Mucosa of stomach (tissue), 1 donor: ENCODE measurements at regions not wholly inside any gene's neighbourhood (a gene's known extent, or its start where the extent isn't known, plus 50 kb on each side); places are given as distances from the start of the nearest gene placed in this dataset.
A peak's percentile ranks its signal among the peaks of the same experiment; 100 is the strongest.

Source experiments
- H3K27me3 ChIP-seq: one replicate; pipeline ENCODE4 v1.7.0; 2013; ENCODE audit warnings: mild to moderate bottlenecking, low read length; ENCODE audit not compliant: control insufficient read depth, insufficient read depth
- H3K36me3 ChIP-seq: one replicate; pipeline ENCODE4 v1.7.0; 2013; ENCODE audit warnings: low read length; ENCODE audit not compliant: control insufficient read depth, insufficient read depth
- H3K4me1 ChIP-seq: one replicate; pipeline ENCODE4 v1.7.0; 2013; ENCODE audit warnings: mild to moderate bottlenecking, low read length; ENCODE audit not compliant: control insufficient read depth, insufficient read depth
- H3K4me3 ChIP-seq: one replicate; pipeline ENCODE4 v1.7.0; 2013; ENCODE audit warnings: low read length
- H3K9ac ChIP-seq: one replicate; pipeline ENCODE4 v1.7.0; 2013; ENCODE audit warnings: mild to moderate bottlenecking, low read length, moderate library complexity
- H3K9me3 ChIP-seq: one replicate; pipeline ENCODE4 v1.7.0; 2013; ENCODE audit warnings: mild to moderate bottlenecking, low read length, moderate library complexity; ENCODE audit not compliant: control insufficient read depth
- donor health status: Pancreatic carcinoma.

- Histone ChIP-seq H3K9ac (no peak overlapping the region), H3K4me1 (no peaks in the 10 kb centered on the region), H3K36me3 (no peaks in the 10 kb centered on the region), H3K27me3 (no peaks in the 10 kb centered on the region), H3K4me3 (no peak overlapping the region), H3K9me3 (no peaks in the 10 kb centered on the region)
Observed at GRCh38 chr7:52080493-52080892, 763.9 kb upstream of the COBL start.

- Histone ChIP-seq H3K9me3 (no peaks in the 10 kb centered on the region), H3K27me3 (no peaks in the 10 kb centered on the region), H3K4me1 (no peaks in the 10 kb centered on the region), H3K4me3 (no peak overlapping the region), H3K9ac (no peak overlapping the region), H3K36me3 (no peaks in the 10 kb centered on the region)
Observed at GRCh38 chr7:52079726-52080125, 763.1 kb upstream of the COBL start.

- H3K4me1 ChIP-seq: no peaks in the 10 kb centered on the region
- no peaks in the 10 kb centered on the region for H3K36me3 ChIP-seq
- H3K9ac ChIP-seq: no peak overlapping the region
- H3K9me3 ChIP-seq: no peaks in the 10 kb centered on the region
- H3K4me3 ChIP-seq: no peak overlapping the region
- H3K27me3 ChIP-seq: no peaks in the 10 kb centered on the region
Observed at GRCh38 chr7:52077571-52077970, 761.0 kb upstream of the COBL start.

GRCh38 chr7:52074912-52075311 lies 758.3 kb upstream of the COBL start:
- Histone ChIP-seq H3K27me3 (no peaks in the 10 kb centered on the region), H3K4me3 (no peak overlapping the region), H3K9me3 (no peaks in the 10 kb centered on the region), H3K4me1 (no peaks in the 10 kb centered on the region), H3K9ac (no peak overlapping the region), H3K36me3 (no peaks in the 10 kb centered on the region)

GRCh38 chr7:52074071-52074470 lies 757.5 kb upstream of the COBL start:
- Histone ChIP-seq H3K9ac (no peak overlapping the region), H3K27me3 (no peaks in the 10 kb centered on the region), H3K4me3 (no peak overlapping the region), H3K4me1 (no peaks in the 10 kb centered on the region), H3K36me3 (no peaks in the 10 kb centered on the region), H3K9me3 (no peaks in the 10 kb centered on the region)

GRCh38 chr7:52071744-52072143 lies 755.1 kb upstream of the COBL start:
- Histone ChIP-seq H3K9me3 (no peaks in the 10 kb centered on the region), H3K9ac (no peak overlapping the region), H3K4me1 (no peaks in the 10 kb centered on the region), H3K27me3 (no peaks in the 10 kb centered on the region), H3K36me3 (no peaks in the 10 kb centered on the region), H3K4me3 (no peak overlapping the region)

- no peak overlapping the region for H3K9ac ChIP-seq
- no peak overlapping the region for H3K4me3 ChIP-seq
- no peaks in the 10 kb centered on the region for H3K27me3 ChIP-seq
- H3K9me3 ChIP-seq: no peaks in the 10 kb centered on the region
- H3K4me1 ChIP-seq: no peaks in the 10 kb centered on the region
- no peaks in the 10 kb centered on the region for H3K36me3 ChIP-seq
Observed at GRCh38 chr7:52064493-52064892, 747.9 kb upstream of the COBL start.

GRCh38 chr7:52061666-52062065 lies 745.1 kb upstream of the COBL start:
- Histone ChIP-seq H3K36me3 (no peaks in the 10 kb centered on the region), H3K4me3 (no peak overlapping the region), H3K27me3 (no peaks in the 10 kb centered on the region), H3K4me1 (no peaks in the 10 kb centered on the region), H3K9ac (no peak overlapping the region), H3K9me3 (no peaks in the 10 kb centered on the region)

GRCh38 chr7:52053525-52053924 lies 736.9 kb upstream of the COBL start:
- no peak overlapping the region for H3K4me3 ChIP-seq
- no peaks in the 10 kb centered on the region for H3K27me3 ChIP-seq
- no peaks in the 10 kb centered on the region for H3K36me3 ChIP-seq
- no peak overlapping the region for H3K9ac ChIP-seq
- H3K9me3 ChIP-seq: no peaks in the 10 kb centered on the region
- no peaks in the 10 kb centered on the region for H3K4me1 ChIP-seq

GRCh38 chr7:52030722-52031121 lies 714.1 kb upstream of the COBL start:
- no peaks in the 10 kb centered on the region for H3K9me3 ChIP-seq
- H3K9ac ChIP-seq: no peak overlapping the region
- H3K36me3 ChIP-seq: no peaks in the 10 kb centered on the region
- H3K4me3 ChIP-seq: no peak overlapping the region
- H3K4me1 ChIP-seq: no peaks in the 10 kb centered on the region
- H3K27me3 ChIP-seq: no peaks in the 10 kb centered on the region

GRCh38 chr7:52026140-52026539 lies 709.5 kb upstream of the COBL start:
- no peaks in the 10 kb centered on the region for H3K27me3 ChIP-seq
- no peak overlapping the region for H3K4me3 ChIP-seq
- no peaks in the 10 kb centered on the region for H3K9me3 ChIP-seq
- H3K36me3 ChIP-seq: no peaks in the 10 kb centered on the region
- H3K4me1 ChIP-seq: no peaks in the 10 kb centered on the region
- no peak overlapping the region for H3K9ac ChIP-seq

GRCh38 chr7:52021343-52021742 lies 704.7 kb upstream of the COBL start:
- Histone ChIP-seq H3K4me3 (no peak overlapping the region), H3K9me3 (no peaks in the 10 kb centered on the region)

GRCh38 chr7:52018680-52019054 lies 702.1 kb upstream of the COBL start:
- peak overlapping the region; percentile 69 for H3K9ac ChIP-seq
- peaks cover 4% of the 10 kb centered on the region for H3K4me1 ChIP-seq
- no peak overlapping the region for H3K4me3 ChIP-seq
- no peaks in the 10 kb centered on the region for H3K9me3 ChIP-seq
- H3K36me3 ChIP-seq: no peaks in the 10 kb centered on the region
- no peaks in the 10 kb centered on the region for H3K27me3 ChIP-seq

More at GRCh38 chr7:52021343-52021742, 704.7 kb upstream of the COBL start:
- Histone ChIP-seq H3K4me1 (peaks cover 4% of the 10 kb centered on the region), H3K27me3 (no peaks in the 10 kb centered on the region), H3K9ac (no peak overlapping the region), H3K36me3 (no peaks in the 10 kb centered on the region)
